ENCODE measurements at regions not wholly inside any gene's neighbourhood (a gene's known extent, or its start where the extent isn't known, plus 50 kb on each side); places are given as distances from the start of the nearest gene placed in this dataset.

DNA sequence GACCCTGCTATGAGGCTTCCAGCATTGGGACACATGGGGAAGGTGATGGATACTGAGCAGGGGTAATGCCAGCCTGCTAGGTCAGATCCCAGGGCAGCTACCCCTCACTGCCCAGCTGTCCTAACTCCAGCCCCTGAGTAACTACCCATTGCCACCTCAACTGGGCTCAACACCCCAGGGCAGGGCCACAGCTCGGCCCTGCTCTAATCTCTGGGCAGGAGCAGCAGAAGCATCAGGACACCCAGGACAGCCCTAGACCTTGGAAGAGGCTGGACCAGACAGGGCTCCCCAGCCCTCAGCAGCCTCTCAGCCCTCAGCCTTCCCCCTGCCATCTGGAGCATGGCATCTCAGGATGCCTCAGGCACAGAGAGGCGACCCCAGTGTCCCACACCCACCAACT is 67.4 kb upstream of the TOP1 start:
- no peak for TF ChIP-seq GATA2 (CRISPR knock-in tag; IDR thresholded peaks at IDR 0.05)
- TF ChIP-seq, protein P1, sequence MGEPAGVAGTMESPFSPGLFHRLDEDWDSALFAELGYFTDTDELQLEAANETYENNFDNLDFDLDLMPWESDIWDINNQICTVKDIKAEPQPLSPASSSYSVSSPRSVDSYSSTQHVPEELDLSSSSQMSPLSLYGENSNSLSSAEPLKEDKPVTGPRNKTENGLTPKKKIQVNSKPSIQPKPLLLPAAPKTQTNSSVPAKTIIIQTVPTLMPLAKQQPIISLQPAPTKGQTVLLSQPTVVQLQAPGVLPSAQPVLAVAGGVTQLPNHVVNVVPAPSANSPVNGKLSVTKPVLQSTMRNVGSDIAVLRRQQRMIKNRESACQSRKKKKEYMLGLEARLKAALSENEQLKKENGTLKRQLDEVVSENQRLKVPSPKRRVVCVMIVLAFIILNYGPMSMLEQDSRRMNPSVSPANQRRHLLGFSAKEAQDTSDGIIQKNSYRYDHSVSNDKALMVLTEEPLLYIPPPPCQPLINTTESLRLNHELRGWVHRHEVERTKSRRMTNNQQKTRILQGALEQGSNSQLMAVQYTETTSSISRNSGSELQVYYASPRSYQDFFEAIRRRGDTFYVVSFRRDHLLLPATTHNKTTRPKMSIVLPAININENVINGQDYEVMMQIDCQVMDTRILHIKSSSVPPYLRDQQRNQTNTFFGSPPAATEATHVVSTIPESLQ (CRISPR knock-in tag; IDR thresholded peaks at IDR 0.05): no peak
- no peak for TF ChIP-seq ATF2 (CRISPR knock-in tag; IDR thresholded peaks at IDR 0.05)
- TF ChIP-seq ESRRA (IDR thresholded peaks at IDR 0.05; ENCODE audit: borderline replicate concordance, low read depth): no peak
- TF ChIP-seq, protein P2, sequence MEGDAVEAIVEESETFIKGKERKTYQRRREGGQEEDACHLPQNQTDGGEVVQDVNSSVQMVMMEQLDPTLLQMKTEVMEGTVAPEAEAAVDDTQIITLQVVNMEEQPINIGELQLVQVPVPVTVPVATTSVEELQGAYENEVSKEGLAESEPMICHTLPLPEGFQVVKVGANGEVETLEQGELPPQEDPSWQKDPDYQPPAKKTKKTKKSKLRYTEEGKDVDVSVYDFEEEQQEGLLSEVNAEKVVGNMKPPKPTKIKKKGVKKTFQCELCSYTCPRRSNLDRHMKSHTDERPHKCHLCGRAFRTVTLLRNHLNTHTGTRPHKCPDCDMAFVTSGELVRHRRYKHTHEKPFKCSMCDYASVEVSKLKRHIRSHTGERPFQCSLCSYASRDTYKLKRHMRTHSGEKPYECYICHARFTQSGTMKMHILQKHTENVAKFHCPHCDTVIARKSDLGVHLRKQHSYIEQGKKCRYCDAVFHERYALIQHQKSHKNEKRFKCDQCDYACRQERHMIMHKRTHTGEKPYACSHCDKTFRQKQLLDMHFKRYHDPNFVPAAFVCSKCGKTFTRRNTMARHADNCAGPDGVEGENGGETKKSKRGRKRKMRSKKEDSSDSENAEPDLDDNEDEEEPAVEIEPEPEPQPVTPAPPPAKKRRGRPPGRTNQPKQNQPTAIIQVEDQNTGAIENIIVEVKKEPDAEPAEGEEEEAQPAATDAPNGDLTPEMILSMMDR (IDR thresholded peaks at IDR 0.05 in 2 of 3, conservative IDR thresholded peaks at IDR 0.05 in 1 of 3; ENCODE audit: insufficient read depth in 2 of 3, low read depth in 1 of 3, low read length in 3 of 3): no peak
- TF ChIP-seq POLR2A (conservative IDR thresholded peaks at IDR 0.05): no peak
- TF ChIP-seq BCOR (IDR thresholded peaks at IDR 0.05): no peak
- no peak for TF ChIP-seq RAD21 (CRISPR knock-in tag; conservative IDR thresholded peaks at IDR 0.05 in 1 of 2, IDR thresholded peaks at IDR 0.05 in 1 of 2)
- no peak for TF ChIP-seq GABPA (tag; conservative IDR thresholded peaks at IDR 0.05; ENCODE audit: low read depth)
- no peak for TF ChIP-seq MBD2 (IDR thresholded peaks at IDR 0.05; ENCODE audit: borderline replicate concordance, low read depth)
- TF ChIP-seq ERF (CRISPR knock-in tag; IDR thresholded peaks at IDR 0.05): no peak

All from K562 (cell line).